HepG2 (cell line): ENCODE measurements at regions not wholly inside any gene's neighbourhood (a gene's known extent, or its start where the extent isn't known, plus 50 kb on each side); places are given as distances from the start of the nearest gene placed in this dataset.

ENCODE experiments used
- ATAC-seq: fragments of 200-7000 bp; cut with Tn5 transposase; 3 replicates; pipeline ENCODE4 v1.9.1; 2020; ENCODE audit warnings: mild to moderate bottlenecking, moderate library complexity
- BruUV-seq: library from RNA; stranded (reverse); fragments of 400-500 nt; replicated peaks from 2 replicates; lab custom pipeline; 2021; lab: Mats Ljungman, UMichigan
- CTCF ChIA-PET: fragments of 300-600 bp; formaldehyde crosslinking; extraction: SDS; loops from one replicate; lab custom pipeline; 2021; ENCODE audit warnings: low total read pairs, inconsistent platforms, low intra/inter-chr PET ratio; lab: Yijun Ruan, JAX
- POLR2A ChIA-PET: fragments of 350-600 bp; sonication (Branson Sonifier 250); formaldehyde crosslinking; loops from one replicate; lab custom pipeline; 2020; ENCODE audit warnings: antibody characterized with exemption, inconsistent platforms; lab: Yijun Ruan, JAX
- DNase-seq: peaks from one replicate; pipeline ENCODE4 v3.0.0-alpha.2; 2015; ENCODE audit warnings: low spot score
- FAIRE-seq: peaks from 3 replicates; lab custom pipeline; 2011; peaks lifted over from hg19 to GRCh38; lab: Jason Lieb, UNC
- H2AFZ ChIP-seq: one replicate; pipeline ENCODE4 v1.6.1; 2011; ENCODE audit warnings: low read length, inconsistent platforms
- H3K27ac ChIP-seq: fragments of 300-600 bp; 3 replicates; pipeline ENCODE4 v1.8.0; 2011; ENCODE audit warnings: mixed run types, mild to moderate bottlenecking, mixed read lengths, low read length, inconsistent platforms; ENCODE audit not compliant: insufficient read depth; ENCODE audit errors: extremely low read length
- H3K27me3 ChIP-seq, 2 experiments: fragments of 200-600 bp in 1 of 2; 2 replicates in 1 of 2; 3 replicates in 1 of 2; pipeline versions ENCODE4 v1.6.0 to v1.8.0; 2011; ENCODE audit warnings: low read length in 2 of 2, mild to moderate bottlenecking in 2 of 2, moderate library complexity in 2 of 2, inconsistent platforms in 1 of 2; ENCODE audit not compliant: insufficient read depth in 2 of 2, control insufficient read depth in 1 of 2
- H3K36me3 ChIP-seq, 2 experiments: fragments of 200-600 bp in 1 of 2; replicated peaks in 1 of 2; 2 replicates in 1 of 2; 3 replicates in 1 of 2; pipeline versions ENCODE4 v1.5.1 to v1.8.0; 2011; ENCODE audit warnings: low read length in 2 of 2, inconsistent platforms in 1 of 2; ENCODE audit not compliant: insufficient read depth in 2 of 2, control insufficient read depth in 1 of 2
- H3K4me1 ChIP-seq: 2 replicates; pipeline ENCODE4 v1.5.1; 2012; ENCODE audit warnings: low read length, inconsistent platforms; ENCODE audit not compliant: insufficient read depth
- H3K4me2 ChIP-seq: 2 replicates; pipeline ENCODE4 v1.6.0; 2011; ENCODE audit warnings: low read depth, low read length, inconsistent platforms
- H3K4me3 ChIP-seq, 3 experiments: fragments of 200-600 bp in 1 of 3; sonication (generic), shearing (Covaris generic) in 1 of 3; replicated peaks in 1 of 3; 2 replicates each; pipeline ENCODE4 v1.5.1; 2011 to 2016; ENCODE audit warnings: low read length in 3 of 3, inconsistent platforms in 2 of 3, low read depth in 2 of 3, mild to moderate bottlenecking in 2 of 3, control low read depth in 1 of 3, mixed read lengths in 1 of 3; ENCODE audit not compliant: insufficient read depth in 1 of 3
- H3K79me2 ChIP-seq: one replicate; pipeline ENCODE4 v1.6.1; 2011; ENCODE audit warnings: low read length, inconsistent platforms; ENCODE audit not compliant: insufficient read depth
- H3K9ac ChIP-seq: 2 replicates; pipeline ENCODE4 v1.6.0; 2011; ENCODE audit warnings: mild to moderate bottlenecking, low read depth, low read length, inconsistent platforms; ENCODE audit not compliant: insufficient read depth
- H3K9me3 ChIP-seq: 2 replicates; pipeline ENCODE4 v1.5.1; 2012; ENCODE audit warnings: mild to moderate bottlenecking, low read length
- H4K20me1 ChIP-seq: 2 replicates; pipeline ENCODE4 v1.6.0; 2011; ENCODE audit warnings: inconsistent platforms, mild to moderate bottlenecking, low read length, moderate library complexity; ENCODE audit not compliant: insufficient read depth
- BCLAF1 ChIP-seq: fragments of 450-650 bp; IDR thresholded peaks from 2 replicates; pipeline ENCODE4 v1.6.1; 2017; ENCODE audit warnings: mild to moderate bottlenecking
- GPN1 ChIP-seq: sonication (generic); formaldehyde crosslinking; IDR thresholded peaks from 2 replicates; pipeline ENCODE4 v1.5.1; 2020; ENCODE audit warnings: missing genetic modification reagents, borderline replicate concordance
- HDAC1 ChIP-seq: sonication (generic); formaldehyde crosslinking; IDR thresholded peaks from 2 replicates; pipeline ENCODE4 v1.5.1; 2020; ENCODE audit warnings: mild to moderate bottlenecking, missing genetic modification reagents
- HHEX ChIP-seq: IDR thresholded peaks from 2 replicates; pipeline ENCODE4 v1.6.1; 2016; ENCODE audit warnings: control low read depth
- KDM3A ChIP-seq: IDR thresholded peaks from 2 replicates; pipeline ENCODE4 v1.6.1; 2018; ENCODE audit warnings: low read depth, missing compliant biosample characterization
- KLF16 ChIP-seq, 2 experiments: sonication (generic) in 1 of 2; formaldehyde crosslinking in 1 of 2; IDR thresholded peaks; 2 replicates each; pipeline versions ENCODE4 v1.6.1 to v1.8.0; 2016 to 2023; ENCODE audit warnings: missing genetic modification reagents in 2 of 2, missing compliant biosample characterization in 1 of 2
- SIX1 ChIP-seq: sonication (generic); formaldehyde crosslinking; IDR thresholded peaks from 2 replicates; pipeline ENCODE4 v1.4.0; 2020; ENCODE audit warnings: missing genetic modification reagents, borderline replicate concordance
- TOPORS ChIP-seq: sonication (generic); formaldehyde crosslinking; IDR thresholded peaks from 2 replicates; pipeline ENCODE4 v1.8.0; 2023; ENCODE audit warnings: mild to moderate bottlenecking, missing genetic modification reagents
- XBP1 ChIP-seq: sonication (generic); formaldehyde crosslinking; IDR thresholded peaks from 2 replicates; pipeline ENCODE4 v1.5.0; 2020; ENCODE audit warnings: missing genetic modification reagents
- ZFP62 ChIP-seq: sonication (generic); formaldehyde crosslinking; IDR thresholded peaks from 2 replicates; pipeline ENCODE4 v1.4.0; 2020; ENCODE audit warnings: missing genetic modification reagents
- ZFX ChIP-seq: sonication (generic); formaldehyde crosslinking; IDR thresholded peaks from 2 replicates; pipeline ENCODE4 v1.4.0; 2020; ENCODE audit warnings: mild to moderate bottlenecking, low read depth, missing genetic modification reagents, moderate library complexity
- ZNF124 ChIP-seq: sonication (generic); formaldehyde crosslinking; IDR thresholded peaks from 2 replicates; pipeline ENCODE4 v1.4.0; 2020; ENCODE audit warnings: missing genetic modification reagents
- ZNF225 ChIP-seq: sonication (generic); formaldehyde crosslinking; IDR thresholded peaks from 2 replicates; pipeline ENCODE4 v1.4.0; 2020; ENCODE audit warnings: mild to moderate bottlenecking, missing genetic modification reagents
- ZNF691 ChIP-seq: sonication (generic); formaldehyde crosslinking; IDR thresholded peaks from 2 replicates; pipeline ENCODE4 v1.4.0; 2020; ENCODE audit warnings: missing genetic modification reagents, low read depth, mild to moderate bottlenecking, borderline replicate concordance
- ZNF720 ChIP-seq: sonication (generic); formaldehyde crosslinking; IDR thresholded peaks from 2 replicates; pipeline ENCODE4 v1.4.0; 2020; ENCODE audit warnings: missing genetic modification reagents
- WGBS: methylation state at CpG from one replicate; pipeline ENCODE4 v1.1.6; 2017; ENCODE audit warnings: low lambda C conversion rate; 5-methylcytosine and 5-hydroxymethylcytosine counted together
- in situ Hi-C: cut with HindIII; loops from 2 replicates; pipeline ENCODE4 v1.10.0; 2017; ENCODE audit warnings: low pct_unique_long_range_greater_than_20kb; ENCODE audit not compliant: extremely low pct_ligation_motif_present
- intact Hi-C: fragments of 100-400 bp; cut with micrococcal nuclease; formaldehyde crosslinking; loops from one replicate; pipeline ENCODE4 v1.10.0; 2022; ENCODE audit not compliant: unreplicated experiment
- TF ChIP-seq, protein P1 (sequence below): sonication (generic); formaldehyde crosslinking; IDR thresholded peaks from 2 replicates; pipeline ENCODE4 v1.5.1; 2020; ENCODE audit warnings: mild to moderate bottlenecking, missing genetic modification reagents, moderate library complexity

- H3K9me3 ChIP-seq, result no peaks in the 10 kb centered on the region
- no peak for DNase-seq
- no peaks in the 10 kb centered on the region for H3K79me2 ChIP-seq
- intact Hi-C loops, result no loop called here
- no peaks in the 10 kb centered on the region for H3K4me1 ChIP-seq
- POLR2A ChIA-PET, result no interaction called here
- no peaks in the 10 kb centered on the region for H4K20me1 ChIP-seq
- ATAC-seq, result no peak
- no peak overlapping the region for H3K9ac ChIP-seq
- no peaks in the 10 kb centered on the region for H3K36me3 ChIP-seq
- H2AFZ ChIP-seq, result no peak overlapping the region
- no peak for FAIRE-seq
- no peak for TF ChIP-seq ZFP62 (CRISPR knock-in tag)
- TF ChIP-seq KDM3A (CRISPR knock-in tag), result no peak
- TF ChIP-seq, protein P1, sequence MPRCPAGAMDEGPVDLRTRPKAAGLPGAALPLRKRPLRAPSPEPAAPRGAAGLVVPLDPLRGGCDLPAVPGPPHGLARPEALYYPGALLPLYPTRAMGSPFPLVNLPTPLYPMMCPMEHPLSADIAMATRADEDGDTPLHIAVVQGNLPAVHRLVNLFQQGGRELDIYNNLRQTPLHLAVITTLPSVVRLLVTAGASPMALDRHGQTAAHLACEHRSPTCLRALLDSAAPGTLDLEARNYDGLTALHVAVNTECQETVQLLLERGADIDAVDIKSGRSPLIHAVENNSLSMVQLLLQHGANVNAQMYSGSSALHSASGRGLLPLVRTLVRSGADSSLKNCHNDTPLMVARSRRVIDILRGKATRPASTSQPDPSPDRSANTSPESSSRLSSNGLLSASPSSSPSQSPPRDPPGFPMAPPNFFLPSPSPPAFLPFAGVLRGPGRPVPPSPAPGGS (CRISPR knock-in tag), result no peak
- TF ChIP-seq SIX1, result no peak
- no peak for TF ChIP-seq ZFX
- TF ChIP-seq BCLAF1, result no peak
- no peak for TF ChIP-seq ZNF691 (CRISPR knock-in tag)
- TF ChIP-seq XBP1, result no peak
- TF ChIP-seq ZNF124 (CRISPR knock-in tag), result no peak
- TF ChIP-seq ZNF720, result no peak
- TF ChIP-seq GPN1, result no peak
- no peak for TF ChIP-seq ZNF225 (CRISPR knock-in tag)
- TF ChIP-seq HDAC1 (CRISPR knock-in tag), result no peak
- no peak for TF ChIP-seq HHEX (CRISPR knock-in tag)
- no peak for TF ChIP-seq KLF16 (CRISPR knock-in tag; IDR thresholded peaks at IDR 0.05)
- TF ChIP-seq TOPORS, result no peak
- TF ChIP-seq, all 625 proteins: peak for 0
- Histone ChIP-seq H3K4me2 (no peak overlapping the region), H3K27me3 (no peaks in the 10 kb centered on the region), H3K27ac (no peak overlapping the region), H3K4me3 (no peak overlapping the region)
- BruUV-seq, result no TSS peak
- CTCF ChIA-PET, result no interaction called here
- 0% methylated on average over 3 of the region's 3 CpGs for WGBS
- in situ Hi-C loops, result loop anchor here (25.0 kb wide), 1 partner anchor 1018 kb away; no protein-coding TSS in a partner anchor
Measured at GRCh38 chr5:118605761-118606160, 382.6 kb downstream of the DTWD2 start.
